ENCODE measurements at regions not wholly inside any gene's neighbourhood (a gene's known extent, or its start where the extent isn't known, plus 50 kb on each side); places are given as distances from the start of the nearest gene placed in this dataset.

- no peak for TF ChIP-seq CTCF (IDR thresholded peaks at IDR 0.05; ENCODE audit: low read depth, low read length, poor library complexity, severe bottlenecking)
- no peak for TF ChIP-seq EZH2phosphoT487 (IDR thresholded peaks at IDR 0.05; ENCODE audit: borderline replicate concordance, low read length)
These were observed 231.6 kb downstream of the SPRY2 start for GRCh38 chr13:80109303-80109702.

All from DOHH2 (cell line).